ENCODE measurements at regions not wholly inside any gene's neighbourhood (a gene's known extent, or its start where the extent isn't known, plus 50 kb on each side); places are given as distances from the start of the nearest gene placed in this dataset.
"Not testable (repeated sequence)": the region's sequence is repeated elsewhere in the genome, so short reads cannot be mapped to it uniquely, and the experiment has no call there.

- no peak for TF ChIP-seq CTCF (IDR thresholded peaks at IDR 0.05; ENCODE audit: insufficient read depth, low read length, missing control alignments)
- H3K4me3 ChIP-seq (ENCODE audit: low read depth, low read length): no peak overlapping the region
- POLR2A ChIA-PET: no interaction called here
- CTCF ChIA-PET: no interaction called here
- no peak for DNase-seq (ENCODE audit: low read depth, low spot score)
Measured at GRCh38 chr20:48405909-48406308, 421.9 kb downstream of the PREX1 start.

DNA sequence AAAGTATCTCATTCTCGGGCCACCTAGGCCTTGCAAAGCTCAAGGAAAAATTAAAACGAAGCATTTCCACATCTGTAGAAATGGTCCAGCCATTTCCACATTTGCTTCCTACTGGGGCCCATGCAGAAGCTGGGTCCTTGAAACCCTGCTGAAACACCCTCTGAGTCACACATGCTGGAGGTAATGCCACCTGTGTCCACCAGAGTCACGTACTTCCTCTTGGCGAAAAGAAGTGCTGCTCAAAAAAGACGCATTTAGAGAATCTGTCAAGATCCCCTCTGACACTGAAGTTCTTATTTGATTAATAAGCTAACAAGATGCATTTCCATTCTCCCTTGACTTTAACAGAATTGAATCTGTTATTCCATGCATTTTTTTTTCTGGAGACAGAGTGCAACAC, 423.2 kb downstream of the PREX1 start:
- POLR2A ChIA-PET: no interaction called here
- DNase-seq (ENCODE audit: low read depth, low spot score): no peak
- H3K4me3 ChIP-seq (ENCODE audit: low read depth, low read length): no peak overlapping the region
- no peak for TF ChIP-seq CTCF (IDR thresholded peaks at IDR 0.05; ENCODE audit: insufficient read depth, low read length, missing control alignments)
- CTCF ChIA-PET: no interaction called here

- no peak for TF ChIP-seq CTCF (IDR thresholded peaks at IDR 0.05; ENCODE audit: insufficient read depth, low read length, missing control alignments)
- ChIA-PET POLR2A (no interaction called here), CTCF (interaction anchor here (0.8 kb wide), 1 partner anchor 217 kb away, joined by 4 read pairs; no protein-coding TSS in a partner anchor)
- DNase-seq (ENCODE audit: low read depth, low spot score): no peak
- H3K4me3 ChIP-seq (ENCODE audit: low read depth, low read length): no peak overlapping the region
Measured at GRCh38 chr20:48403167-48403761, 424.5 kb downstream of the PREX1 start.

DNA sequence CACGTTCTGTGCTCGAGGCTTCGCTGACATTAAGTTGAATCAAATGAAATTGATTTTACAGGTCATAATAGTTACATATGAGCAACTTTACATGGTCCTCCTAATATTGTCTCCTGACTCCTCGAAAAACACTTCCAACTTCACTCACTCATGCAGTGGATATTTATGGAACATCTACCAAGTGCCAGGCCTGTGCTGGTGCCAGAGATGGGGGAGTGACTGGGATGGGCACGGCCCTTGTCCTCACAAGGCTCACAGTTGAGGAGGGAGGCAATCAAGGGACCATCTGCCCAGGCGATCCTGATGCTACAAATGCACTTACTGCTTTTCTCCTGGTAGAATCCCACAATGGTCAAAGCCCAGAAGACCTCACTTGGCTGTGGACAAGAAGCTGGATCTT, 426.4 kb downstream of the PREX1 start:
- POLR2A ChIA-PET: no interaction called here
- no peak for DNase-seq (ENCODE audit: low read depth, low spot score)
- CTCF ChIA-PET: no interaction called here
- no peak for TF ChIP-seq CTCF (IDR thresholded peaks at IDR 0.05; ENCODE audit: insufficient read depth, low read length, missing control alignments)
- H3K4me3 ChIP-seq (ENCODE audit: low read depth, low read length): no peak overlapping the region

GRCh38 chr20:48400009-48400408, 427.8 kb downstream of the PREX1 start:
- TF ChIP-seq CTCF (IDR thresholded peaks at IDR 0.05; ENCODE audit: insufficient read depth, low read length, missing control alignments): no peak
- POLR2A ChIA-PET: no interaction called here
- DNase-seq (ENCODE audit: low read depth, low spot score): no peak

DNA sequence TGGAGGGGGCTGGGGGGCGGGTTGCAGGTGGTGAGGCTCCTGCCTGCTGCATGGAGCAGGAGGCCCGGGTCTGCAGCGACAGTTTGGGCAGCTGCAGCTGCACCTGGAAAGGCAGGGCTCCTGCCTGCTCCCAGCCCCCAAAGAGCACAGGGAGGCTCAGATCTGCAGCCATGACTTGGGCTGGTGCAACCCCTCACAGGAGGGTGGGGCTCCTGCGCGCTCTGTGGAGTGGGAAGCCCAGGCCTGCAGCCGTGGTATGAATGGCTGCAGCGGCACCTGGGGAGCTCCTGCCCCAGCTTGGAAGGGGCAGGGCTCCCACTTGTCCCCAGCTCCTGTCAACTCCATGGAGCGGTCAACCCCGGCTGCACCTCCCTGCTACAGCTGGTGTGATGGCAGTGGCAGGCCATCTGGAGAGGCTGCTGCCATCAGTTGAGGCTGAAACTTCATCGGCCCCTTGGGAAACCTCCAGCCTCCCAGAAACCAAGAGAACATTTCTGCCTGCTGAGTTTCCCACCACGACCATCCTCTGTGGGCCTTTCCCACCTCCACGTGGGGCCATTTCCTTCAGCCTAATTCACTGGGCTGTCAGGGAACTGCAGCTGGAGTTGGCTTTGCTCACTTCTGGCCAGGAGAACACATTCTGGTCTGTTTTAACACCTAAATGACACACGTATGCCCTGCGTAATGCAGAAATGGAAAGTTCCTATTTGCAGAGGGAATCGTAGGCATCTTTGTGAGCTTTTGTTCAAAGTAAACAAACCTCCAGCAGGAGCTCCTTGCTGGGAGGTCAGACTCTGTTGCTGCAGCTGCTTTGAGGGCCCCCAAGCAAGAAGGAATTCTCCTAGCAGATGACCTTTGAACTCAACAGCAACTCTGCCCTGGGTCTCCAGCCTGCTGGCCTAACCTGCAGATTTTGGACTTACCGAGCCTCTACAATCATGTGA, 429.0 kb downstream of the PREX1 start:
- POLR2A ChIA-PET: no interaction called here

More at GRCh38 chr20:48400009-48400408, 427.8 kb downstream of the PREX1 start:
- CTCF ChIA-PET: no interaction called here
- no peak overlapping the region for H3K4me3 ChIP-seq (ENCODE audit: low read depth, low read length)

GRCh38 chr20:48396981-48397861, 430.6 kb downstream of the PREX1 start:
- H3K4me3 ChIP-seq (ENCODE audit: low read depth, low read length); CTCF ChIA-PET; POLR2A ChIA-PET; DNase-seq (ENCODE audit: low read depth, low spot score): not testable (repeated sequence)

More for the DNA sequence above, 429.0 kb downstream of the PREX1 start:
- TF ChIP-seq CTCF (IDR thresholded peaks at IDR 0.05; ENCODE audit: insufficient read depth, low read length, missing control alignments): no peak
- CTCF ChIA-PET: no interaction called here
- no peak for DNase-seq (ENCODE audit: low read depth, low spot score)
- no peak overlapping the region for H3K4me3 ChIP-seq (ENCODE audit: low read depth, low read length)

Data from AG04449 (cell line).